DMS 273 treated with DMSO at 0.1 percent for 48 hours (cell line): ENCODE measurements at regions not wholly inside any gene's neighbourhood (a gene's known extent, or its start where the extent isn't known, plus 50 kb on each side); places are given as distances from the start of the nearest gene placed in this dataset.

Experiments
- DNase-seq: peaks from one replicate; lab custom pipeline; 2025; lab: John Stamatoyannopoulos, UW

- no peak for DNase-seq
These were observed 308.9 kb upstream of the MMS22L start for GRCh38 chr6:97591955-97592354.

GRCh38 chr6:97594844-97595243 is 311.8 kb upstream of the MMS22L start:
- DNase-seq, result no peak

DNA sequence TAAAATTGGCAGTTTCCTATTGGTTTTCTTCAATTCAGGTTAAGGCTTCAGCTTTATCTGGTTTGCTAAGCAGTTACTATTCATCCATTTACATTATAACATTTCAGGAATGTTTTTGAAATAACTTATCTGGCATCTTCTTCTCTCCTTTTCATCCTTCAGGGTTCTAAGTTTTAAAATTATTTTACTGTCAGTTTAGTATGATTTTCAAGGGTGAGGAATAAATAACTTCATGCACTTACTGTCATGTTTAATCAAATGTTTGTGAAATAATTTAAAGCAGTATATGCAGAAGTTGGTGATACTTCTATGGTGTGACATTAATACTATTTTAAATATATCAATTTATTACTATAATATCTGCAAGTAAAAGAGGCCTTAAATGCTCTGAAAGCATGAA is 338.1 kb upstream of the MMS22L start:
- DNase-seq, result no peak

GRCh38 chr6:97626671-97627441 is 343.8 kb upstream of the MMS22L start:
- peak; percentile 64 for DNase-seq

DNA sequence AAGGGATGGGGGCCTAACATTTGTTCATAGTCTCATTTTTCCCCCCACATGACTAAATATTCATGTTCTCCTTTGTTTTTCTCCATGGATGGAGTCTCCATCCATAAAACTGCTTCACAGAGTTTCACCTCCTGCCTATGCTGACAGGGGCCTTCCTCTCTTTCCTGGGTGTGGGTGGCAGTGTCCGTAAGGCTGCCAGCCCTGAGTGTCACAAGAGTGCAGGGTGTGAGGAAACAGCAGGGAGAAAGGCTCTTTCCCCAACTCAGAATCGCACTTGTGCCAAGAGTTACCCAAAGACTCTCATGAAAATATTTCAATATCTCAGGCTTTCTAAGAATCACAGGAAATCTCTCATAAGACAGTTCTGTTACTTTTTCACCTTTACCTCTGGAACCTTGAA is 346.2 kb upstream of the MMS22L start:
- no peak for DNase-seq

DNA sequence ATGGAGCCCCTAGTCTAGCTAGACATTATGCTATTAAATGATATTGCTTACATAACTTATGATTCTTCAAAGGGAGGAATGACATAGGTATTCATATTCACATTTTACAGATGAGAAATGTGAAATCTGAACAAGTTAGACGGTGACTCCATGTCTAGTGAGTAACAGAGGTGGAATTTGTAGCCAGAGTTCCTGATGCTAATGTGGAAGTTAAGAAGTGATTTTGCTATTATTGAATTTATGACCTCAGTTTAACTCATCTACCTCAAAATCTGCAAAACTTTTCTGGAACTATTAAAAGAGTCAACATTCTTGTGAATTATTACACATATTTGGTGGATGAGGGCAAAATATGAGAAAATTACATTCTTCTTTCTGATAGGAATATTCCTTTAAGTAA is 347.6 kb upstream of the MMS22L start:
- DNase-seq, result no peak

DNA sequence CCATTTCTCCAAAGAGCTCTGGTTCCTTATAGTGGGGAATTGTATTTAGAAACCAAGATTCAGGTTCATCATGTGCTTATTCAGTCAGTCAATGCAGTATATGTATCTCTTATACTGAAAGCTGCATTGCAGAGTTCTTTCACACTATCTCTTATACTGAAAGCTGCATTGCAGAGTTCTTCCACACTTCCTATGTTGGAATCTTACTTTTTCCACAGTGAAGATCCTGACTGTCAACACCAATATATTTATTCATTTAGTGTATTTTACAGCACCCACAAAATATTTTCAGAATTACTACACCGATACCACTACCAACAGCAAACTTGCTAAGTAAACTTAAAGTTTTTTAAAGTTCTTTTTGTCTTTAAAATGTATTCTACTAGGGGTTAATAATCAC is 349.3 kb upstream of the MMS22L start:
- no peak for DNase-seq

- DNase-seq, result no peak
These were observed 356.7 kb upstream of the MMS22L start for GRCh38 chr6:97639702-97640101.

DNA sequence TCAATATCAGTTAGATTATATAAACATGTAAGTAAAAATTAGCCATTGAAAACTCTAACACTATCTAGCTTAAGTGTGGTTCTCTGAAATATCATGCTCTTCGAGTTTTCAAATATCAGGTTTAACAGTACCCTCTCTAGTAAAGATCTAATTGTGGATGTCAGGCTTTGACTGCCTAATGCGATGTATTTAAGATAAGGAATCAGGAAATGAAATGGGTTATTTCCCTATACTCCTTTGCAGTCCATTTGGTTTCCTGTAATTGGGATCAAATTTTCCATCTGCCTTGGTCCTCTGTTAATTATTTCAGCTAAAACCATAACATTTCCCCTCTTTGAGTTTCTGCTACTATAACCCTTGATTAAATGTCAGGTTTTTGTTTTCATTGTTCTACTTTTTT is 361.3 kb upstream of the MMS22L start:
- DNase-seq, result no peak

- no peak for DNase-seq
These were observed 362.7 kb upstream of the MMS22L start for GRCh38 chr6:97645757-97646156.

GRCh38 chr6:97653076-97653475 is 370.1 kb upstream of the MMS22L start:
- no peak for DNase-seq

DNA sequence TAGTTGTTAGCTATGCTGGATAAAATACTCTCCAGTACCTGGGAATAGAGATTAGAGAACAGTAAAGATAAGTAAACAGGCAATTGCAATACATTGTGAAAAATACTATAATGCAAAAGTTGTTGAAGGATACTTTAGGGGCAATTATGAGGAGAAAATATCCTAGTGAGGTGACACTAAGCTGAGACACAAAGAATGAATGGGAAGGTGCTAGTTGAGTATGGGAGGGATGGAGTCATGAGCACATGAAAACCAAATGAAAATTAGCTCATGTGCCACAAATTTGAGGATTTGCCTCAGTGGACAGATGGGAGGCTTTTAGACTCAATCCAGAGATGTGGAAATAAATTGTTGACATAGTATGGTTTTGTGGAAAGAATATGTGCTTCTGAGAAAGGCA is 370.5 kb upstream of the MMS22L start:
- DNase-seq, result no peak

GRCh38 chr6:97654674-97655073 is 371.7 kb upstream of the MMS22L start:
- no peak for DNase-seq

GRCh38 chr6:97656236-97656635 is 373.2 kb upstream of the MMS22L start:
- DNase-seq, result no peak

DNA sequence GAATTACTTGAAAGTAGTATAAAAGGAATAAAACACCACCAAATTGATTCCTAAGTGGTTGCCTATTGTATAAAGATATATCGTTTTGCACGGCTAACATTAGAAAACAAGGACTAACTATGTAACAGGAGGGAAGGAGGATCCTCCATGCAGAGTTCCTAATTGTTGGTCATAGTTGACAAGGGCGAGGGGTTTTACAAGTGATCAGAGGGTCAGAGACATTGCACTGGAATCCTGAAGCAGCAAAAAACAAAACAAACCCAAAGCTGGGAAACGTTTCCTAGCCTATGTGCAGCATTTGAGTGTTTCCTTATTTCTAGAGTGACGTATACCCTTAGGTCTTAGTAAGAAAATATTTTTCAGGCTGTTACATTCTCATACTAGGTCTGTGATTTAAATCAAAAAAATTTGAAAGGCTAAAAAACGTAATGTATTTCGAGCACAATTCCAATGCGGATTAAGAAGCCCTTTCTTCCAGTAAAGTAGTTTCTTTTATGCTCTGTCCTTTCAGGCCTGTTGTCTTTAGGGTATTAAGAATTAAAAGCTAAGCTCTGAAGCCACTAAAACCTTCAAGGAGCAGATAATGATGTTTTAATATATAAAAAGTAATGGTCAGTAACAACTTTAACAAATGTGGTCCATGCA is 373.8 kb upstream of the MMS22L start:
- DNase-seq, result no peak

DNA sequence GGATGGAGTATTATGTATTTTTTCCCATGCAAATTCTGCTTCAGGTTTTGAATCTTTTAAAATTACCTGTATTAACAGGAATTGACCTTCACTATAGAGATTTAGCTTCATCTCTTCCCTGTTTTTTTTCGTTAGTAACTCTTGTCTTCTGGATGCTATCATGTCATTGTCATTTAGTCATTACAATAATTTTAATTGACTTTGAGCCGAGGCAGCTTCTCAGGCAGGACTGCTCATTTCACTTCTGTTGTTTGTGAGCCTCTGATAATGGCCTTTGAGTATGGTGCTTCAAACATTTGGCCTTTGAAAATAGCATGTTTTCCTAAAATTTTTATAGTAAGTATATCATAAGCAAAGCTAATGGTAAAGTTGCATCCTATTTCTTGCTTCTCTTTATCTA is 375.1 kb upstream of the MMS22L start:
- DNase-seq, result no peak

- DNase-seq, result no peak
These were observed 380.2 kb upstream of the MMS22L start for GRCh38 chr6:97663252-97663651.

DNA sequence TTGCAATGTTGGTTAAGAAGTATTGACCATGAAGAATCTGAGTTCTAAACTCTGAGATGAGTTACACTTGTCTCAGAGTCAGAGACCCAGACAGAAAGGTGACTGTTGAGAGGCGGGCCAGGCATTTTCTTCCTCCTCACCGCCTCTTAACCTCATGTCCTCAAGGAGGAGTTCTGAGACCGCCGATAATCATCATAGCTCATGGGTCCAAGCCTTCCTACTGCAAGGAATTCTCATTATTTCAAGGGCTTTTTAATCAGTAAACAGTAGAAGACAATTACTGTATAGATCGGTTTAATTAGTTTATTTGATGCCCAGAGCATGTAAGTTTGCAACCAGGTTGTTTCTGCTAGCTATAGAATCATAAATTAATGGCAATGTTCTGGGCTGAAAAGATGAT is 382.4 kb upstream of the MMS22L start:
- DNase-seq, result no peak

DNA sequence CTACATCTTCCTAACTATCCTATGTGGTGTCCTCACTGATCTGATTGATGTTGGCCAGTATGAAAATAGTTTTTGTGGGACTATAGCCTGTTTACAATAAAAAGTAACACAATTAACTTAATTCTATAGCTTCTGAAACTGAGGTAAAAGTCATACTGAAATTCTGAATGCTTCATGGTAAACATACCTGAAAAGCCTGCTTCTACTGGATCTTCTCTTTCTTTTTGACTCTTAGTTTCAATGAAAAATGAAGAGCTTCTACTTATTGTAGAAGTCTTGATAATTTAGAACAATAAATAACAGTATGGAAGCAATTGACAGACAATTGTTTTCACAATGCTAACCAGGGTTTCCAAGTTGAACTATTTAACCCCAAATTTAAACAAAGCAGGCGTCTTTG is 383.9 kb upstream of the MMS22L start:
- DNase-seq, result no peak

DNA sequence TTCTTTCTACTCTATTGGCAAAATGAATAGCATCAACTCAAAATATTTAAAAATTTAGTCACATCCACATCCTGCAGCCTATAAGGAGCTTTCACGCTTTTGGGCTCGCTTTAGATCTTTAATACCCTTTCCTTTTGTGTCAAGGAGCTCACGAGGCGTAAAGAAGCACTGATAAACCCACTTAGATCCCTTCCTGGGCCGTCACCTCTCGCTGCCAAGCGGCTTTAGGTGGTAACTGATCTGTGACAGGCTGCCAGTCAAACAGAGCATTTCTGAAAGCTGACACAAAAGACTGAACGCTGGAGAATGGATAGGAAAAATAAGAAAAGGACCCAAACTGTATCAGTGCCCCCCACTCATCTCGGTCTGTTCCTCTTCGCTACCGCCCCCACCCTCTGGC is 385.7 kb upstream of the MMS22L start:
- DNase-seq, result no peak

- no peak for DNase-seq
These were observed 386.4 kb upstream of the MMS22L start for GRCh38 chr6:97669191-97670031.

- DNase-seq, result no peak
These were observed 391.8 kb upstream of the MMS22L start for GRCh38 chr6:97674802-97675201.

GRCh38 chr6:97677626-97678025 is 394.6 kb upstream of the MMS22L start:
- no peak for DNase-seq
